ENCODE measurements at regions not wholly inside any gene's neighbourhood (a gene's known extent, or its start where the extent isn't known, plus 50 kb on each side); places are given as distances from the start of the nearest gene placed in this dataset.

GRCh38 chr14:41389355-41389754, 217.3 kb upstream of the LRFN5 start:
- no peak for DNase-seq (ENCODE audit: extremely low read depth, insufficient read length)
- H3K4me3 ChIP-seq (replicated peaks; ENCODE audit: low read depth, low read length), result no peak overlapping the region
- H3K36me3 ChIP-seq (ENCODE audit: control insufficient read depth, insufficient read depth, low read length), result no peaks in the 10 kb centered on the region
- H3K27me3 ChIP-seq (replicated peaks; ENCODE audit: control insufficient read depth, insufficient read depth, low read length), result no peaks in the 10 kb centered on the region
- no peak for TF ChIP-seq CTCF (IDR thresholded peaks at IDR 0.05; ENCODE audit: insufficient read depth, low read length, poor library complexity, severe bottlenecking)

- Histone ChIP-seq H3K36me3 (ENCODE audit: control insufficient read depth, insufficient read depth, low read length) (no peaks in the 10 kb centered on the region), H3K4me3 (replicated peaks; ENCODE audit: low read depth, low read length) (no peak overlapping the region), H3K27me3 (replicated peaks; ENCODE audit: control insufficient read depth, insufficient read depth, low read length) (no peaks in the 10 kb centered on the region)
- no peak for DNase-seq (ENCODE audit: extremely low read depth, insufficient read length)
- no peak for TF ChIP-seq CTCF (IDR thresholded peaks at IDR 0.05; ENCODE audit: insufficient read depth, low read length, poor library complexity, severe bottlenecking)
Observed at GRCh38 chr14:41385797-41386196, 220.9 kb upstream of the LRFN5 start.

- no peaks in the 10 kb centered on the region for H3K27me3 ChIP-seq (replicated peaks; ENCODE audit: control insufficient read depth, insufficient read depth, low read length)
- DNase-seq (ENCODE audit: extremely low read depth, insufficient read length), result no peak
- no peak overlapping the region for H3K4me3 ChIP-seq (replicated peaks; ENCODE audit: low read depth, low read length)
- no peaks in the 10 kb centered on the region for H3K36me3 ChIP-seq (ENCODE audit: control insufficient read depth, insufficient read depth, low read length)
- TF ChIP-seq CTCF (IDR thresholded peaks at IDR 0.05; ENCODE audit: insufficient read depth, low read length, poor library complexity, severe bottlenecking), result no peak
Observed at GRCh38 chr14:41380017-41380416, 226.7 kb upstream of the LRFN5 start.

- H3K36me3 ChIP-seq (ENCODE audit: control insufficient read depth, insufficient read depth, low read length), result no peaks in the 10 kb centered on the region
- H3K4me3 ChIP-seq (replicated peaks; ENCODE audit: low read depth, low read length), result no peak overlapping the region
- DNase-seq (ENCODE audit: extremely low read depth, insufficient read length), result no peak
- no peak for TF ChIP-seq CTCF (IDR thresholded peaks at IDR 0.05; ENCODE audit: insufficient read depth, low read length, poor library complexity, severe bottlenecking)
- H3K27me3 ChIP-seq (replicated peaks; ENCODE audit: control insufficient read depth, insufficient read depth, low read length), result no peaks in the 10 kb centered on the region
Observed at GRCh38 chr14:41378526-41378925, 228.2 kb upstream of the LRFN5 start.

GRCh38 chr14:41377932-41378331, 228.7 kb upstream of the LRFN5 start:
- no peak overlapping the region for H3K4me3 ChIP-seq (replicated peaks; ENCODE audit: low read depth, low read length)
- TF ChIP-seq CTCF (IDR thresholded peaks at IDR 0.05; ENCODE audit: insufficient read depth, low read length, poor library complexity, severe bottlenecking), result no peak
- no peak for DNase-seq (ENCODE audit: extremely low read depth, insufficient read length)
- no peaks in the 10 kb centered on the region for H3K27me3 ChIP-seq (replicated peaks; ENCODE audit: control insufficient read depth, insufficient read depth, low read length)
- H3K36me3 ChIP-seq (ENCODE audit: control insufficient read depth, insufficient read depth, low read length), result no peaks in the 10 kb centered on the region

- TF ChIP-seq CTCF (IDR thresholded peaks at IDR 0.05; ENCODE audit: insufficient read depth, low read length, poor library complexity, severe bottlenecking), result no peak
- Histone ChIP-seq H3K36me3 (ENCODE audit: control insufficient read depth, insufficient read depth, low read length) (no peaks in the 10 kb centered on the region), H3K4me3 (replicated peaks; ENCODE audit: low read depth, low read length) (no peak overlapping the region), H3K27me3 (replicated peaks; ENCODE audit: control insufficient read depth, insufficient read depth, low read length) (no peaks in the 10 kb centered on the region)
- no peak for DNase-seq (ENCODE audit: extremely low read depth, insufficient read length)
Observed at GRCh38 chr14:41374092-41374491, 232.6 kb upstream of the LRFN5 start.

Measured in GM06990 (cell line).